AG09309 (cell line): ENCODE measurements at regions not wholly inside any gene's neighbourhood (a gene's known extent, or its start where the extent isn't known, plus 50 kb on each side); places are given as distances from the start of the nearest gene placed in this dataset.

Source experiments
- DNase-seq: peaks from one replicate; pipeline ENCODE4 v3.0.0-alpha.2; 2010; ENCODE audit warnings: low read depth
- H3K4me3 ChIP-seq: 2 replicates; pipeline ENCODE4 v1.5.1; 2011; ENCODE audit warnings: mild to moderate bottlenecking, low read depth, low read length, moderate library complexity; ENCODE audit not compliant: control insufficient read depth
- CTCF ChIP-seq: IDR thresholded peaks from 2 replicates; pipeline ENCODE4 v1.5.1; 2011; ENCODE audit warnings: mild to moderate bottlenecking, low read depth, low read length, inconsistent platforms; ENCODE audit not compliant: insufficient read depth, control insufficient read depth; ENCODE audit errors: missing control alignments

GRCh38 chr1:94688646-94689045 lies 131.5 kb upstream of the SLC44A3 start:
- H3K4me3 ChIP-seq, result no peak overlapping the region
- TF ChIP-seq CTCF, result no peak
- DNase-seq, result no peak

- no peak for TF ChIP-seq CTCF
- H3K4me3 ChIP-seq, result no peak overlapping the region
- DNase-seq, result no peak
These were observed 133.3 kb upstream of the SLC44A3 start for GRCh38 chr1:94686882-94687281.

GRCh38 chr1:94684690-94685250 lies 135.4 kb upstream of the SLC44A3 start:
- TF ChIP-seq CTCF, result no peak
- no peak for DNase-seq

DNA sequence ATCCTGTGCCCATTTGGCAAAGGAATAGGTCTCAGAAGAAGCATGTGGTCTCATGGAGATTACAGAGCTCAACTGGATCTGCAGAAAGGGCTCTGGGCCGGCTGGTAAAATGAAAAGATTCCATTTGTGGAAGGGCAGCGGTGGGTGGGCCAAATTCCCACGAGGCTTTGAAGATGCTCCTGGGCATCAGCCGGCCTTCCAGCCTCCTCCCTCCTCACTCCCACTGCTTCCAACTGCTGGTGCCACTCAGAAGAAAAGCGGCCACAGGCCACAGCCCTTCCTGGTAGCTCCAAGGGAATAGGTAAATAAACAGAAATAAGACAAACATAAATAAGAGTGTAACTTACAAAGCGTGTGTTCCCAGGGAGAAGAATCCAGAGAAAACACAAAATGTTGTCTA lies 136.3 kb upstream of the SLC44A3 start:
- no peak for TF ChIP-seq CTCF
- DNase-seq, result no peak

More at GRCh38 chr1:94684690-94685250, 135.4 kb upstream of the SLC44A3 start:
- H3K4me3 ChIP-seq, result no peak overlapping the region

GRCh38 chr1:94680039-94680377 lies 138.4 kb upstream of the F3 start:
- H3K4me3 ChIP-seq, result no peak overlapping the region
- DNase-seq, result no peak
- TF ChIP-seq CTCF, result no peak

More for the DNA sequence above, 136.3 kb upstream of the SLC44A3 start:
- H3K4me3 ChIP-seq, result no peak overlapping the region

DNA sequence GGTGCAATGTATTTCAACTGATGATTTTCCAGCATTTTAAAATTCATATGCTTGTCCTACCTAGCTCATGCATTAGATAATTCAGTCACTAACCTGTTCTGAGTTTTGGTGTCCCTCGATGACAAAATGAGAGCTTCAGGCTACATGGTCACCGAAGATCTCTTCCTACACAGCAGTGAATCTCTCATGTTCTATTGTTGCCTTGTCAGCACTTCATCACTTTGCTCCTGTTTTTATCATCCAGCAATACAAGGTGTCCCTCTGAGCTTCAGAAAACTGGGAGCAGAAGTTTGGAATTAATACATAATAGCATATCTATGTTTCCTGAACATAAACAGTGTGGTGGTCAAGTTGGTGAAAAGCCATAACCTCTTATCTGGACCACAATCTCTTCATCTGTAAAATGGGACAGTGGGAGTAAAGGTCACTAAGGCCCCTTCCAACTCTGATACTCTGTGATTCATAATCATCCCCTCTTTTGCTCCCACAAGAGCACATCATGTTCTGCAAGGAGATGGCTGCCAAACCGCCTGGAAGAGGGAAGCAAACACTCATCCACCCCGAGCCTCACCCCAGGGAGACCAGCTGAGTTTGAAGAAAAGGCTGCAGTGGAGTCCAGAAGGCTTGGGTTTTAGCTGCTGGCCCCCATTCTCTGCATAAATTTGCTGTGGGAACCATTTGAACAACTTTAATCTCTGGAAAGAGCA lies 137.9 kb upstream of the F3 start:
- no peak for TF ChIP-seq CTCF
- H3K4me3 ChIP-seq, result no peak overlapping the region
- DNase-seq, result no peak
